Ishikawa (cell line): ENCODE measurements at regions not wholly inside any gene's neighbourhood (a gene's known extent, or its start where the extent isn't known, plus 50 kb on each side); places are given as distances from the start of the nearest gene placed in this dataset.

Source experiments
- CEBPB ChIP-seq: IDR thresholded peaks from 2 replicates; pipeline ENCODE4 v1.6.1; 2012
- CREB1 ChIP-seq: IDR thresholded peaks from 2 replicates; pipeline ENCODE4 v1.6.1; 2012; ENCODE audit warnings: low read depth
- EGR1 ChIP-seq: IDR thresholded peaks from 2 replicates; pipeline ENCODE4 v1.6.1; 2012
- EP300 ChIP-seq: IDR thresholded peaks from 2 replicates; pipeline ENCODE4 v1.6.1; 2012; ENCODE audit warnings: borderline replicate concordance
- FOXM1 ChIP-seq: IDR thresholded peaks from 2 replicates; pipeline ENCODE4 v1.6.1; 2012; ENCODE audit warnings: low read depth, borderline replicate concordance
- MAX ChIP-seq: IDR thresholded peaks from 2 replicates; pipeline ENCODE4 v1.6.1; 2012
- NFIC ChIP-seq: IDR thresholded peaks from 2 replicates; pipeline ENCODE4 v1.6.1; 2012
- RAD21 ChIP-seq: IDR thresholded peaks from 2 replicates; pipeline ENCODE4 v1.6.1; 2012; ENCODE audit warnings: low read depth
- REST ChIP-seq: IDR thresholded peaks from 2 replicates; pipeline ENCODE4 v1.6.1; 2012; ENCODE audit warnings: low read depth, mild to moderate bottlenecking
- TAF1 ChIP-seq: IDR thresholded peaks from 2 replicates; pipeline ENCODE4 v1.6.1; 2012; ENCODE audit warnings: low read depth, mild to moderate bottlenecking
- TCF12 ChIP-seq: IDR thresholded peaks from 2 replicates; pipeline ENCODE4 v1.6.1; 2012; ENCODE audit warnings: low read depth
- TEAD4 ChIP-seq: IDR thresholded peaks from 2 replicates; pipeline ENCODE4 v1.6.1; 2012
- USF1 ChIP-seq: IDR thresholded peaks from 2 replicates; pipeline ENCODE4 v1.6.1; 2012
- YY1 ChIP-seq: IDR thresholded peaks from 2 replicates; pipeline ENCODE4 v1.6.1; 2012; ENCODE audit warnings: low read depth
- ZBTB7A ChIP-seq: IDR thresholded peaks from 2 replicates; pipeline ENCODE4 v1.6.1; 2012; ENCODE audit warnings: low read depth

DNA sequence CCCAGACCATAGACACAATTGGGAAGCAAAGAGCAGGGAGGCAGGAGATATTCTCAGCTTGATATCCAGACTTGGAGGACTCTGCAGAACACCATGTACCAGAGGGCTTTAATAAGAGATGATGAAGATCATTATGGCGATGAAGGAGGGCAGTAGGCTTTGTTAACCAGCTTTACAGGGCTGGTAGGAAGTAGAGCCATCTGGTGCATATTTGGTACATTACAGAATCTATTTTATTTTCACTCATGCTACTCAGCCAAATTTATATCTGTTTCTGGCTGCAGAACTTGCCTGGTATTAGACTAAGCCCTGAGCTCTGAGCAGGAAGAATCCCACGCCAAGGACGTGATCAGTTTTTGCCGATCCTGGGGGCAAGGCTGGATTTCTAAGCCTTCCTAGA, 61.8 kb upstream of the SYT6 start:
- no peak for TF ChIP-seq CREB1
- TF ChIP-seq RAD21: no peak
- TF ChIP-seq YY1: no peak
- TF ChIP-seq FOXM1: no peak
- TF ChIP-seq MAX: no peak
- no peak for TF ChIP-seq CEBPB
- no peak for TF ChIP-seq EGR1
- no peak for TF ChIP-seq ZBTB7A
- no peak for TF ChIP-seq TAF1
- no peak for TF ChIP-seq TEAD4
- TF ChIP-seq USF1: no peak
- no peak for TF ChIP-seq EP300
- no peak for TF ChIP-seq NFIC
- no peak for TF ChIP-seq TCF12
- TF ChIP-seq REST: no peak

- TF ChIP-seq CEBPB: no peak
- no peak for TF ChIP-seq TCF12
- no peak for TF ChIP-seq FOXM1
- TF ChIP-seq TEAD4: no peak
- no peak for TF ChIP-seq YY1
- no peak for TF ChIP-seq TAF1
- no peak for TF ChIP-seq CREB1
- TF ChIP-seq REST: no peak
- no peak for TF ChIP-seq MAX
- no peak for TF ChIP-seq USF1
- no peak for TF ChIP-seq ZBTB7A
- no peak for TF ChIP-seq RAD21
- no peak for TF ChIP-seq NFIC
These were observed 60.3 kb upstream of the SYT6 start for GRCh38 chr1:114214016-114214415.

DNA sequence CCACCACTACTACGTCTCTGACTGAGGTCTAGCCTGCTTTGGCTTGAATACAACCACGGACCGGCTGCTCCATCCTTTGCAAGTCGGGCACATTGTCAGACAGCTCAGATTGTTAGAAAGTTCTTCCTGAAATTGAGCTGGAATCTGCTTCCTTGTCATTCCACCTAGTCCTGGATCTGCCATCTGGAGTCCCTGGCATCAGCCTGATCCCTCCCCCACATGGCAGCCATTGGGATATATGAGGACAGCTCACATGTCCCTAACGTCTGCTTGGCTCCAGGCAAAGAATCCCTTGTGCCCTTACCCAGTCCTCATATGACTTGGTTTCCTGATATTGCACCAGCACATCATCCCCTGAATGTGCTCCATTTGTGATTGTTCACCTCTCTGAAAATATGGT, 56.3 kb upstream of the SYT6 start:
- no peak for TF ChIP-seq TEAD4
- no peak for TF ChIP-seq RAD21
- no peak for TF ChIP-seq USF1
- no peak for TF ChIP-seq TAF1
- no peak for TF ChIP-seq EP300
- no peak for TF ChIP-seq REST
- TF ChIP-seq CREB1: no peak
- no peak for TF ChIP-seq TCF12
- no peak for TF ChIP-seq FOXM1
- no peak for TF ChIP-seq NFIC

DNA sequence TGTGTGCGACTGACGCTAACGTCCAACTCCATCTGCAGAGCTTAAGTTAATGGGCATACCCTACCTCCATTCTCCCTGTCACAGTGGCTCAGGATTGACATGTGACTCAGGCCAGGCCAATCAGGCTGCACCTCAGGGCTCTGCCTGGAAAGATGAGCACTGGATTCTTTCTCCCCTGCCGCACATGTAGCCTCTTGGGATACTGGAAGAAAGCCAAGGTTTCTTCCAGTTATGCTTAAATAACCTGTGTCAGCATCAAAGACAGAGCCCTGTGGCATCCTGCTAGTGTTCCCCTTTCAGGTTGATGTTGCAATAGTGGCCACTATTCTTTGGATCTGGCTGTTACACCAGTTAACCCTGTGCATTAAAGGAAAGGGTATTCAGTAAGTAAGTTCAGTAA, 55.0 kb upstream of the SYT6 start:
- TF ChIP-seq TAF1: no peak
- no peak for TF ChIP-seq EP300
- no peak for TF ChIP-seq NFIC
- no peak for TF ChIP-seq EGR1
- no peak for TF ChIP-seq RAD21
- no peak for TF ChIP-seq TCF12
- TF ChIP-seq CEBPB: no peak
- TF ChIP-seq MAX: no peak
- TF ChIP-seq REST: no peak
- no peak for TF ChIP-seq ZBTB7A
- no peak for TF ChIP-seq YY1
- no peak for TF ChIP-seq TEAD4
- TF ChIP-seq CREB1: no peak
